Activated CD4-positive, alpha-beta memory T cell treated with anti-CD3 and anti-CD28 coated beads for 36 hours (primary cell): ENCODE measurements at regions not wholly inside any gene's neighbourhood (a gene's known extent, or its start where the extent isn't known, plus 50 kb on each side); places are given as distances from the start of the nearest gene placed in this dataset.

ENCODE experiments used
- CTCF ChIA-PET: fragments of 350-600 bp; sonication (Branson Sonifier 250); formaldehyde crosslinking; loops from one replicate; lab custom pipeline; 2021; ENCODE audit warnings: antibody characterized with exemption, inconsistent platforms; lab: Charles Lee
- POLR2A ChIA-PET: fragments of 350-600 bp; sonication (Branson Sonifier 250); formaldehyde crosslinking; loops from one replicate; lab custom pipeline; 2021; ENCODE audit warnings: antibody characterized with exemption; lab: Charles Lee
- DNase-seq: peaks from one replicate; pipeline ENCODE4 v3.0.0-alpha.2; 2020
- H3K27ac Mint-ChIP-seq: one replicate; pipeline ENCODE4 v1.8.0; 2021; ENCODE audit warnings: mixed read lengths
- H3K27me3 Mint-ChIP-seq: one replicate; pipeline ENCODE4 v1.8.0; 2021; ENCODE audit warnings: mixed read lengths
- H3K36me3 Mint-ChIP-seq: one replicate; pipeline ENCODE4 v1.8.0; 2021; ENCODE audit warnings: mixed read lengths
- H3K4me1 Mint-ChIP-seq: one replicate; pipeline ENCODE4 v1.8.0; 2021; ENCODE audit warnings: low read depth, mixed read lengths
- H3K4me3 Mint-ChIP-seq: one replicate; pipeline ENCODE4 v1.8.0; 2021; ENCODE audit warnings: mild to moderate bottlenecking, mixed read lengths
- H3K9me3 Mint-ChIP-seq: one replicate; pipeline ENCODE4 v1.8.0; 2021; ENCODE audit warnings: mixed read lengths
- intact Hi-C: fragments of 100-400 bp; cut with micrococcal nuclease; formaldehyde crosslinking; loops from one replicate; pipeline ENCODE4 v1.15.1; 2023

DNA sequence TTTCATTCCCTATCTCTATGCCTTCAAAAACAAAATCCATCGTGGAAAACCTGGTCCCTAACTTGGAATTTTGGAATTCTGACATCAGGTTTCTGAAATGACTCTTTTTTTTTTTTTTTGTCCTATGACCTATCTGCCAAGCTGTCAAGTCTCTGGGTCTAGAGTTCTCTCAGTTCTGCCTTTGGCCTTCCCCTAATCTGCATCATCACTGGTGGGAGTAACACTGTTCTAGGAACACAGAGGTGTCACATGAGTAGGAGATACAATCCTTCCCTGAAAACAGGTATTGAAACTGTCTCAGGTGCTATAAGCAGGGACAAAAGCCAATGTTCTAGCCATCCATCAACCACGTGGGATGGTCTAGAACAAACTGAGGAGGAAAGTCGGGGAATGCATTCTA is 142.0 kb upstream of the ATP1B1 start:
- Mint-ChIP-seq H3K9me3 (no peaks in the 10 kb centered on the region), H3K27ac (no peak overlapping the region), H3K36me3 (no peaks in the 10 kb centered on the region), H3K27me3 (peaks cover 5% of the 10 kb centered on the region), H3K4me1 (no peaks in the 10 kb centered on the region), H3K4me3 (no peak overlapping the region)
- CTCF ChIA-PET, result no interaction called here
- no peak for DNase-seq
- intact Hi-C loops, result no loop called here
- POLR2A ChIA-PET, result no interaction called here

DNA sequence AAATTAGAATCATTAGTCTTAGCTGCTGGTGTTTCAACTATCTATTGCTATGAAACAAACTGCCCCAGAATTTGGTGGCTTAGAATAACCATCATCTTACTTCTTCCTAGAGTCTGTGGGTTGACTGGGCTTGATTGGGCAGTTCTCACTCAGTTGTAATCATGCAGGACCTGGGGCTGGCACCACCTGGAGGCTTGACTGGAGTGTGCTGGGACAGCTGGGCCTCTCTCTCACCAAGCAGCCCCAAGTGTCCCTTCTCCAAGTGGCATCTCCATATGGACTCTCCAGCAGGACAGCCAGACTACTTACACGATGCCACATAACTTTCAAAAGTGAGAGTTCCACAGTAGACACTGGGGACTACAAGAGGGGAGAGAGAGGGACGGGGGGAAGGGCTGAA is 140.3 kb upstream of the ATP1B1 start:
- POLR2A ChIA-PET, result no interaction called here
- CTCF ChIA-PET, result no interaction called here
- H3K27ac Mint-ChIP-seq, result no peak overlapping the region

DNA sequence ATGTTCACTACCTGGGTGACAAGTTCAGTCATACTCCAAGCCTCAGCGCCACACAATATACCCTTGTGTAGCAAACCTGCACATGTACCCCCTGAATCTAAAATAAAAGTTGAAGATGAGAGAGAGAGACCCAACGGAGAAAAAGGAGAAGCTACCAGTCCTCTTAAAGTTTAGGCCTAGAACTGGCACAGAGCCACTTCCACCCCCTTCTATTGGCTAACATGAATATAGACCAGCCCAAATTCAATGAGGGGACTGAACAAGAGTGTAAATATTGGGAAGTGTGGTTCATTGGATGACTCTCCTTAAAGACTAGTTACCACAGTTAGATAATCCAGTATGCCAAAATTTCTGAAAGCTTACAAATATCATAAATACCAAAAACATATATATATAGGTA is 139.9 kb upstream of the ATP1B1 start:
- intact Hi-C loops, result no loop called here
- no peak for DNase-seq
- Mint-ChIP-seq H3K27ac (no peak overlapping the region), H3K36me3 (no peaks in the 10 kb centered on the region), H3K27me3 (no peaks in the 10 kb centered on the region), H3K4me1 (no peaks in the 10 kb centered on the region), H3K9me3 (no peaks in the 10 kb centered on the region), H3K4me3 (no peak overlapping the region)
- CTCF ChIA-PET, result no interaction called here
- POLR2A ChIA-PET, result no interaction called here

More for the DNA sequence above, 140.3 kb upstream of the ATP1B1 start:
- Mint-ChIP-seq H3K4me1 (no peaks in the 10 kb centered on the region), H3K9me3 (no peaks in the 10 kb centered on the region), H3K27me3 (no peaks in the 10 kb centered on the region), H3K4me3 (no peak overlapping the region), H3K36me3 (no peaks in the 10 kb centered on the region)
- intact Hi-C loops, result no loop called here
- no peak for DNase-seq

DNA sequence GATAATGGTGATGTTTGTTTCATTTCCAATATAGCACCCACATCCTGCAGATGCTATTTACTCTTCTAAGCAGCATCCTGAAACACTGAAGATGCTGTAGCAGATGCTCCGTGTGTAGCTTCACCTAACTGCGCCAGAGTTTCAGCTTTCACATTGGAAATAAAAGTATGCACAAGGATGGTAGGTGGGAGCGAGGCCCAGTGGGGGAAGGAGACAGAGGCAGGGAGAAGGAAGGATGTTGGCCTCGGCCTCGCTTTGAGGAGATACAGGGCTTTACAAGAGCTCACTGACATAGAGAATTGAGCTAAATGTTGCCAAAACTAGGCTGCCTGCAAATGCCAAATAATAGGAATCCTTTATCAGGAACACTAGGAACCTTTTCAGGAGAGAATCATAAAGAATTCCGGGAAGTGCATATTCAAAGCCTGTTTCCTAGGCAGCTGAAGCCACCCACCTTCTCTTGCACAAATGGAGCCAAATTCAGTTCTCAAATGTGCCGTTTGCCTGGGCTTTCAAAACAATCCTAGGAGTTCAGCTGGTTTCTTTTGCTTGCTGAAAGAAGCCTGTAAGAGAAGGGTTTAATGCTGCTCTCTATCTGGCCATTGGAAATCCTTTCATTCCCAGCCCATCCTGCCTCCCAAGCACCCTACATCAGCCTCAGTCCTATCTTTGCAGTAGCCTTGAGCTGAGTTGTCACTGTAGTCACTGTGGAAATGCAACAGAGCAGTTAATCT is 135.4 kb upstream of the ATP1B1 start:
- DNase-seq, result no peak
- ChIA-PET CTCF (interaction anchor here (1.7 kb wide), 1 partner anchor 377 kb away, joined by 4 read pairs; no protein-coding TSS in a partner anchor), POLR2A (no interaction called here)
- Mint-ChIP-seq H3K27me3 (no peaks in the 10 kb centered on the region), H3K36me3 (no peaks in the 10 kb centered on the region), H3K27ac (no peak overlapping the region), H3K4me1 (no peaks in the 10 kb centered on the region), H3K4me3 (no peak overlapping the region), H3K9me3 (no peaks in the 10 kb centered on the region)
- intact Hi-C loops, result no loop called here

DNA sequence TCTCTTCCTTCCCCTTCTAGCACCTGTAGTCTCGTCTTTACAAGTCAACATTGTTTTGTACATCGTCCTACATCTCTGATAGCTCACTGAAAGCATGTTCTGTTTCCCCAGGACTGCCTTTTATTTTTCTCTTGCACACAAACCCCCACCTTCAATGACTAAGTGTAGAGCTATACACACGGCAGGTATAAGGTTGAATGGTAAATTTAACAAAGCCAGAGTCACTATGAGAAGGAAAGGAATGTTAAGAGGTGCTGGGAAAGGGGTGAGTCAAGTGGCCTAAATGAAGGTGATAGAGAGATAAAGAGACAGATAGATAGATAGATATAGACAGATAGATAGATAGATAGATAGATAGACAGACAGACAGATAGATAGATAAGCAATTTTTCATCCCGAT is 134.3 kb upstream of the ATP1B1 start:
- Mint-ChIP-seq H3K36me3 (no peaks in the 10 kb centered on the region), H3K9me3 (no peaks in the 10 kb centered on the region), H3K27me3 (no peaks in the 10 kb centered on the region), H3K4me1 (no peaks in the 10 kb centered on the region), H3K27ac (no peak overlapping the region), H3K4me3 (no peak overlapping the region)
- DNase-seq, result no peak
- ChIA-PET POLR2A (no interaction called here), CTCF (interaction anchor here (1.7 kb wide), 1 partner anchor 376 kb away, joined by 4 read pairs; no protein-coding TSS in a partner anchor)
- intact Hi-C loops, result no loop called here

DNA sequence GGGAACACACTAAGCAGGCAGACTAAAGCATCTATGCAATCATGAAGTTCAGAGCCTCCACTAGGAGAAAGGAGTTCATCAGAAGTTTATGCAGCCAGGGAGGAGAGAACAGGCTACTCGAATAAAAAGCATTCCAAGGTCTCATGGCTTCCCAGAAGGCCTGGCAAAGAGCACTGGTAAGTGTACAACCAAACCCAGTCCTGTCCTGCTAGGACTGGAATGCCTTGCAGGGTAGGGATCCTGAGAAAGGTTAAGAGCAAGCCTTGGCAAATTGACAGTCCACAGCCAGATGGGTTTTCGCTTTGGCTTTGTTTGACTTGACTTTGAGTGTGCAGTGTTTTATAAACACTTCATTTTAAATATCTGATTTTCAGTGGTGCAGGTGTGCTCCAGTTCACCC is 133.6 kb upstream of the ATP1B1 start:
- ChIA-PET POLR2A (no interaction called here), CTCF (no interaction called here)
- no peaks in the 10 kb centered on the region for H3K9me3 Mint-ChIP-seq
- H3K36me3 Mint-ChIP-seq, result no peaks in the 10 kb centered on the region
- H3K4me1 Mint-ChIP-seq, result no peaks in the 10 kb centered on the region
- DNase-seq, result no peak
- H3K27ac Mint-ChIP-seq, result no peak overlapping the region
- intact Hi-C loops, result no loop called here
- no peaks in the 10 kb centered on the region for H3K27me3 Mint-ChIP-seq
- no peak overlapping the region for H3K4me3 Mint-ChIP-seq

DNA sequence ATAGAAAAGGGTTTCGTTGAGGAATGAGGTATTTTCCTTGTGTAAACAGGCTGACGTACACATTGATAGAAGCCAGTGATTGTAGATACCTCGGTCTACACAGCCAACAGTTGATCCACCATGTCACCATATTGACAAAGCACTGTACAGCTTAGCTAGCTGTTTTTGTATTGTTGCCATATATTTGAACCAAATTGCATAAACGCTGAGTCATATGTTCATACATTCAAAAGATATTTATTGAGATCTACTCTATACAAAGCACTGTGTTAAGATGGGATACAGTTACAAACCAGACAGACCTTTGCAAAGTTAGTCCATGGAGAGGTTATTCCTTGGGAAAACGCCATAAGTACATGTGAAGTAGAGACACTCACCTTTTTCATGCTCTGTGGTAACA is 132.4 kb upstream of the ATP1B1 start:
- intact Hi-C loops, result no loop called here
- Mint-ChIP-seq H3K36me3 (no peaks in the 10 kb centered on the region), H3K4me1 (no peaks in the 10 kb centered on the region), H3K27ac (no peak overlapping the region), H3K9me3 (peaks cover 3% of the 10 kb centered on the region), H3K4me3 (no peak overlapping the region), H3K27me3 (no peaks in the 10 kb centered on the region)
- DNase-seq, result no peak
- ChIA-PET POLR2A (no interaction called here), CTCF (no interaction called here)

DNA sequence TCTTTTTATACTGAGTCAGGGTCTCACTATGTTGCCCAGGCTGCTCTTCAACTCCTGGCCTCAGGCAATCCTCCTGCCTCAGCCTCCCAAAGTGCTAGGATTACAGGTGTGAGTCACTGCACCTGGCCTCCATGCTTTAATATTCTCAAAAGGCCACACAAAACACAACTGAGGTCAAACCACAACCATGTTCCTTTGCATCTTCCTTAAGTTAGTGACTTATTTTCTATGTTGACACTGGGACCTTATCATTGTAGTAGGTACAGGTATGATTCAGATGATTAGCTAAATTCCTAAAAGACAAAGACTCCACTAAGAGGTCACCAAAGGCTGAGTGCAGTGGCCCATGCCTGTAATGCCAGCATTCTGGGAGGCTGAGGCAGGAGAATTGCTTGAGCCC is 131.9 kb upstream of the ATP1B1 start:
- Mint-ChIP-seq H3K27me3 (no peaks in the 10 kb centered on the region), H3K27ac (no peak overlapping the region), H3K9me3 (peaks cover 3% of the 10 kb centered on the region), H3K36me3 (no peaks in the 10 kb centered on the region), H3K4me3 (no peak overlapping the region), H3K4me1 (no peaks in the 10 kb centered on the region)
- DNase-seq, result no peak
- CTCF ChIA-PET, result no interaction called here
- POLR2A ChIA-PET, result no interaction called here
- intact Hi-C loops, result no loop called here

DNA sequence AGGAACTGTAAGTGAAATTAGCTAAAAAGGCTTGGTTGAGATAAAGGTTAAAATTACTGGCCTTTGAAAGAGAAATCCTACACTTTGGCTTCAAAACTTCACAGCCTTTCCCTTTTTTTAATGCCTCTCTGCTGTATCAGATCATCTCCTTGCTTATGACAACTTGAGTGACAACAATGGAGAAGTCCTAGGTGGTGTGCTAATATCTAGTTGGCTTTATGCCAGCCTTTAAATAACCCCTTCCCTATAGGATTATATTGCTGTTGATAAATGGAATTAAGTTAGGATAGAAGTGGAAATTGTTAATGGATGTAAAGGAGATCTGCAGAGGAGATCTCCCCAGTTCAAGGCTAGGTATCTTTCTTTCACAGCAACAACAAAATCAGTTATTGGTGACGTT is 130.2 kb upstream of the ATP1B1 start:
- no peak overlapping the region for H3K27ac Mint-ChIP-seq
- POLR2A ChIA-PET, result no interaction called here
- H3K4me1 Mint-ChIP-seq, result no peaks in the 10 kb centered on the region
- H3K4me3 Mint-ChIP-seq, result no peak overlapping the region
- CTCF ChIA-PET, result no interaction called here
- H3K27me3 Mint-ChIP-seq, result no peaks in the 10 kb centered on the region
- intact Hi-C loops, result no loop called here
- H3K36me3 Mint-ChIP-seq, result no peaks in the 10 kb centered on the region
- no peak for DNase-seq
- peaks cover 3% of the 10 kb centered on the region for H3K9me3 Mint-ChIP-seq

DNA sequence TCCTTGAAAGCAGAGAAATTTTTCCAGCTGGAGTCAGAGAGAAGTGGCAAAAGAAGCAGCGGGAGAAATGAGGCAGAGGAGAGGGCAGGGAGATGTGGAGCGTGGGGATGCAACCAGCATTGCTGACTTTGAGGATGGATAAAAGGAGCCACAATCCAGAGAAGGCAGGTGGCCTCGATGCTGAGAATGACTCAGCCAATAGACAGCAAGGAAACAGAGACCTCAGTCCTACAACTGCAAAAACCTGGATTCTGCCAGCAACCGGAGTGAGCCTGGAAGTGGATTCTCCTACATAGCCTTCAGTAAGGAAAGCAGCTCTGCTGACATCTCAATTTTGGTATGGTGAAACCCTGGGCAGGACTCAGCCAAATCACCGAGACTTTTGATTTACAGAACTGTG is 128.9 kb upstream of the ATP1B1 start:
- Mint-ChIP-seq H3K27ac (no peak overlapping the region), H3K36me3 (no peaks in the 10 kb centered on the region), H3K27me3 (no peaks in the 10 kb centered on the region), H3K4me3 (no peak overlapping the region), H3K4me1 (no peaks in the 10 kb centered on the region), H3K9me3 (peaks cover 3% of the 10 kb centered on the region)
- POLR2A ChIA-PET, result no interaction called here
- intact Hi-C loops, result no loop called here
- DNase-seq, result no peak
- CTCF ChIA-PET, result no interaction called here

DNA sequence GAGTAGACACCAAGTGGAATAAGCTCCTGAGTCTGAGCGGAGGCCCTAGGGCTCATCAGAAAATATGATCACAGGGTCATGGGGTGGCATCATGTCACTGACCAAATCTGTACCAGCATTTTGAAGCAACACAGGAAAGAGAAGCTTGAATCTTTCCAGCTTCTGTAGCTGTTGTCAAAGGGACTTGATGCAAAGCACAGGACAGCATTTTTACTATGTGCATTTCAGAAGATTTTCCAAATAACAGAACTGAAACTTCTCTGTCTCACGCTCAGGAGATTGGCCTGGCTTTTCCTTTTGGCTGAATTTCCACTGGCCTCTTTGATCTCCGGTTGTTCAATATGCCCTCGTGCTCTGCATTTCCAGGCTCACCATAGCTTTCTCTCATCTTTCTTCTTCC is 127.2 kb upstream of the ATP1B1 start:
- peaks cover 3% of the 10 kb centered on the region for H3K9me3 Mint-ChIP-seq
- ChIA-PET POLR2A (no interaction called here), CTCF (no interaction called here)
- no peak for DNase-seq
- H3K4me3 Mint-ChIP-seq, result no peak overlapping the region
- H3K27ac Mint-ChIP-seq, result no peak overlapping the region
- no peaks in the 10 kb centered on the region for H3K36me3 Mint-ChIP-seq
- H3K4me1 Mint-ChIP-seq, result no peaks in the 10 kb centered on the region
- H3K27me3 Mint-ChIP-seq, result peaks cover 1% of the 10 kb centered on the region
- intact Hi-C loops, result no loop called here

DNA sequence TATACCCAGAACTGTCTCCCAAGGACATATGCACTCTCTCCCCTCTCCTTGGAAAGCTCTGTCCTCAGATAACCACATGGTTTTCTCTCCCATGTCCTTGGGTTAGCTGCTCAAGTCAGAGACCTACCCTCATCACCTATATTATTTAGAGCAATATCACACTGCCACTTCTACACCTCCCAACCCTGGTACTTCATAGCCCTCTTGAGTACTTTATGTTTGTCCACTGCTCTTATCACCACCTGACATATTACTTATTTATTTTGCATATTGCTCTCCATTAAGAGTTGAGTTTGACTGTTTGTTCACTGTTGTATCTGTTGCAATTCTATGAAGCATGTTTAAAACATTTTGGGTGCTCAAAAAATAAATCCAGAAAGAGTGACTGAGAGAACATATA is 126.3 kb upstream of the ATP1B1 start:
- Mint-ChIP-seq H3K4me3 (no peak overlapping the region), H3K27me3 (peaks cover 4% of the 10 kb centered on the region), H3K4me1 (no peaks in the 10 kb centered on the region), H3K36me3 (no peaks in the 10 kb centered on the region), H3K27ac (no peak overlapping the region), H3K9me3 (peaks cover 3% of the 10 kb centered on the region)
- ChIA-PET CTCF (no interaction called here), POLR2A (no interaction called here)
- no peak for DNase-seq
- intact Hi-C loops, result no loop called here

DNA sequence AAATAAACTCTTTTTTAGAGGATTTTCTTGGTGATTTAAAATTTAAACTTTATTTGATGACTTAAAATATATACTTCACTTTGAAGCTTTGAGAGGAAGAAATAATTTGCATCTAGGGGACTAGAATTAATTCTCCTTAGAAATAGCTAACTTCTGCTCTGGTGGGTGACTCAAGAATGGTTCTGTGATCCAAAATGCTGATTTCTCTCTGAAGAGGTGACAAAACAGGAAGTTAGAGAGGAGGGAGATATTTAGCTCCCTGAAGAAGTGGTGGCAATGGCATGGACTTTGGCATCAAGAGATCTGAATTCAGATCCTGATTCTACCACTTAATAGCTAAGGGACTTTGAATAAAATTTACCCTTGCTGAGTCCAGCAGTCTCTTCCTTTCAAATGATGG is 125.8 kb upstream of the ATP1B1 start:
- ChIA-PET CTCF (no interaction called here), POLR2A (no interaction called here)
- Mint-ChIP-seq H3K4me1 (no peaks in the 10 kb centered on the region), H3K27me3 (peaks cover 4% of the 10 kb centered on the region), H3K27ac (no peak overlapping the region), H3K36me3 (no peaks in the 10 kb centered on the region), H3K9me3 (peaks cover 3% of the 10 kb centered on the region), H3K4me3 (no peak overlapping the region)
- no peak for DNase-seq
- intact Hi-C loops, result no loop called here
